ENCODE measurements at regions not wholly inside any gene's neighbourhood (a gene's known extent, or its start where the extent isn't known, plus 50 kb on each side); places are given as distances from the start of the nearest gene placed in this dataset.

DNA sequence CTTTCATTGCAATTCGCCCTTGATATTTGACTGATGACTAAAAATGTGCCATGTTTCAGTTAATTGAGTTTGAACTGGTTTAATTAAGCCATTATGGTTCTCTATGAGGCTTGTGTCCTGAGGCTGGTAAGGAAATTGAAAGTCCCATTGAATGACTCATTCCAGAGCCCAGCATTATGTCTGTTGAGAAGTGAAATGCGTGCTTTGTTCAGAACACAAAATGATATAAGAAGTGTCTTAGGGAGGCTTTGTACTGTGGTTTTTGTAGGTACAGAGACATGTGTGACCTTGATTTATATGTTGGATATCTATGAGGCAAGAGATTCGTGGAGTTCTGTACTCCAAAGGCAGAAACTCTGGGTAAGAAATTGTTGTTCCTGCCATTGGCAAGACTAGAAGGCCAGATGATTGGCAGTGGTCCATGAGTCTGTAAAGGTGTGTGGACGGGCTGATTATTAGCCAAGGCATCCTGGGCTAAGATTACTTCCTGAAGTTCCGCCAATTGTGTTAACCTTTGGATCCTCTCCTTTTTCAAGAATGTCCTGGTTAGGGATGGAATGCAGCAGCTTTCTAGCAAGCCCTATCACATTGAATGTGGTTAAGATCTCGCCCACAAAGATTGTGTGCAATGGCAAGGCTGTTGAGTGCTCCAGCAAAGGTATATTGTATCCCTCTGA is 103.7 kb downstream of the NPIPB5 start:
- no peak for TF ChIP-seq POLR2AphosphoS5 (IDR thresholded peaks at IDR 0.05; ENCODE audit: low read depth, low read length)

DNA sequence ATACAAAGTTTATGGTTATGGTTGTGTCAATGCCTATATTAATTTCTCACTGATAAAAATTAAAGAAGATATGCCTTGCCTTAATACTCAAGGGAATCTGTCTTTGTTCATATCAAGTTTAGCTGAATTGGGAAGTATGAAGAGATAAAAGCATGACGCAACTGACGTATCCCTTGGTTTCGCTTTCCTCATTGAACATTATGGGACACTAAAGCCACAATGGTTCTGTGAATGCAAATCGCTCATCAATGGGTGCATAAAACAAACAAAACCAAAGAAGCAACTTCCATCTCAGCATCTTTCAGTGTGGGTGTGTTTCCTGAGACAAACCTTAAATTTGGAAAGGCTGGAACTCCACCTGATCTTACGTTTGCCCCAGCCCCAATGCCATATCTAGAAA is 108.2 kb downstream of the NPIPB5 start:
- TF ChIP-seq SIN3A (IDR thresholded peaks at IDR 0.05; ENCODE audit: borderline replicate concordance, insufficient read depth, low read length) (no peak), POLR2AphosphoS5 (IDR thresholded peaks at IDR 0.05; ENCODE audit: low read depth, low read length) (no peak), TAF1 (IDR thresholded peaks at IDR 0.05; ENCODE audit: borderline replicate concordance, insufficient read depth, low read length) (no peak), FOXP2 (optimal IDR thresholded peaks at IDR 0.05; ENCODE audit: borderline replicate concordance, extremely low read depth, extremely low read length, insufficient read depth) (no peak)
- TF ChIP-seq, protein P1, sequence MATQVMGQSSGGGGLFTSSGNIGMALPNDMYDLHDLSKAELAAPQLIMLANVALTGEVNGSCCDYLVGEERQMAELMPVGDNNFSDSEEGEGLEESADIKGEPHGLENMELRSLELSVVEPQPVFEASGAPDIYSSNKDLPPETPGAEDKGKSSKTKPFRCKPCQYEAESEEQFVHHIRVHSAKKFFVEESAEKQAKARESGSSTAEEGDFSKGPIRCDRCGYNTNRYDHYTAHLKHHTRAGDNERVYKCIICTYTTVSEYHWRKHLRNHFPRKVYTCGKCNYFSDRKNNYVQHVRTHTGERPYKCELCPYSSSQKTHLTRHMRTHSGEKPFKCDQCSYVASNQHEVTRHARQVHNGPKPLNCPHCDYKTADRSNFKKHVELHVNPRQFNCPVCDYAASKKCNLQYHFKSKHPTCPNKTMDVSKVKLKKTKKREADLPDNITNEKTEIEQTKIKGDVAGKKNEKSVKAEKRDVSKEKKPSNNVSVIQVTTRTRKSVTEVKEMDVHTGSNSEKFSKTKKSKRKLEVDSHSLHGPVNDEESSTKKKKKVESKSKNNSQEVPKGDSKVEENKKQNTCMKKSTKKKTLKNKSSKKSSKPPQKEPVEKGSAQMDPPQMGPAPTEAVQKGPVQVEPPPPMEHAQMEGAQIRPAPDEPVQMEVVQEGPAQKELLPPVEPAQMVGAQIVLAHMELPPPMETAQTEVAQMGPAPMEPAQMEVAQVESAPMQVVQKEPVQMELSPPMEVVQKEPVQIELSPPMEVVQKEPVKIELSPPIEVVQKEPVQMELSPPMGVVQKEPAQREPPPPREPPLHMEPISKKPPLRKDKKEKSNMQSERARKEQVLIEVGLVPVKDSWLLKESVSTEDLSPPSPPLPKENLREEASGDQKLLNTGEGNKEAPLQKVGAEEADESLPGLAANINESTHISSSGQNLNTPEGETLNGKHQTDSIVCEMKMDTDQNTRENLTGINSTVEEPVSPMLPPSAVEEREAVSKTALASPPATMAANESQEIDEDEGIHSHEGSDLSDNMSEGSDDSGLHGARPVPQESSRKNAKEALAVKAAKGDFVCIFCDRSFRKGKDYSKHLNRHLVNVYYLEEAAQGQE (IDR thresholded peaks at IDR 0.05; ENCODE audit: insufficient read depth in 1 of 2, low read depth in 2 of 2, low read length in 2 of 2): no peak

DNA sequence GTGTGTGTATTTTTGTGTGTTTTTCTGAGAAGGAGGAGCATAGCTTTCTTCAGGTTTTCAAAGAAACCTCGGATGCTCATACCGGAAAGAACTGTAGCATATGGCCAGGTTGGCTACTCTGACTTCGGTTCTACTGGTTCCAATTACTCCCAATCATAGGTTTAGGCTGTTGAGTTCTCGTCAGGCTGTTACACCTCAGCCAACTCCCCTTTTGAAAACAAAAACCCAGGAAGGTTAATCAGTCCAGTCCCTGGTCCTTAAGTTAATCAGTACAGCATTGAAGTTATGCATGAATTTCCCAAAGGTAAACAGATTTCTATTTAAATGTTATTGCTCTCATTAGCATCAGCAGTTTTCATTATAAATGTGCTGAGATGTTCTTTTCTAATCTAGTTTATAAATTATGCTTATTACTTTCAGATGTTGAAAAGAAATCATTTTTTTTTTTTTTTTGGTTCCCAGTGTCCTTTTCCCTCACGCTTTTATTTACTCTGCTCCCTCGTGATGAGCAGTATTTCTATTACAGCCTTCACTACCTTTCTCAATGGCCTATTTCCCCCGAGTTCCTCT is 111.0 kb downstream of the NPIPB5 start:
- TF ChIP-seq, protein P1 (IDR thresholded peaks at IDR 0.05; ENCODE audit: insufficient read depth in 1 of 2, low read depth in 2 of 2, low read length in 2 of 2): no peak
- no peak for TF ChIP-seq TAF1 (IDR thresholded peaks at IDR 0.05; ENCODE audit: borderline replicate concordance, insufficient read depth, low read length)
- TF ChIP-seq POLR2AphosphoS5 (IDR thresholded peaks at IDR 0.05; ENCODE audit: low read depth, low read length): no peak
- TF ChIP-seq FOXP2 (optimal IDR thresholded peaks at IDR 0.05; ENCODE audit: borderline replicate concordance, extremely low read depth, extremely low read length, insufficient read depth): no peak
- no peak for TF ChIP-seq SIN3A (IDR thresholded peaks at IDR 0.05; ENCODE audit: borderline replicate concordance, insufficient read depth, low read length)

DNA sequence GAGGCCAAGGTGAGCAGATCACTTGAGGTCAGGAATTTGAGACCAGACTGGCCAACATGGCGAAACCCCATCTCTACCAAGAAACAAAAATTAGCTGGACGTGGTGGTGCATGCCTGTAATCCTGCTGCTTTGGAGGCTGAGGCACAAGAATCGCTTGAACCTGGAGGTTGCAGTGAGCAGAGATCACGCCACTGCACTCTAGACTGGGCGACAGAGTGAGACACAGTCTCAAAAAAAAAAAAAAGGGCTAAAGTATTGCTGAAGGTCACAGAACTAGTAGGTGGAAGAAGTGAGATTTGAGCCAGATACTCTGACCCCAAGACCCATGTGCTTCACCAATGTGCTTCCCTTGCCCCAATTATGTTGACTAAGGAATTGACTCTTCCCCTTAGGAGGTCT is 112.0 kb downstream of the NPIPB5 start:
- TF ChIP-seq, protein P1 (IDR thresholded peaks at IDR 0.05; ENCODE audit: insufficient read depth in 1 of 2, low read depth in 2 of 2, low read length in 2 of 2): no peak
- TF ChIP-seq POLR2AphosphoS5 (IDR thresholded peaks at IDR 0.05; ENCODE audit: low read depth, low read length) (no peak), SIN3A (IDR thresholded peaks at IDR 0.05; ENCODE audit: borderline replicate concordance, insufficient read depth, low read length) (no peak), FOXP2 (optimal IDR thresholded peaks at IDR 0.05; ENCODE audit: borderline replicate concordance, extremely low read depth, extremely low read length, insufficient read depth) (no peak), TAF1 (IDR thresholded peaks at IDR 0.05; ENCODE audit: borderline replicate concordance, insufficient read depth, low read length) (no peak)

DNA sequence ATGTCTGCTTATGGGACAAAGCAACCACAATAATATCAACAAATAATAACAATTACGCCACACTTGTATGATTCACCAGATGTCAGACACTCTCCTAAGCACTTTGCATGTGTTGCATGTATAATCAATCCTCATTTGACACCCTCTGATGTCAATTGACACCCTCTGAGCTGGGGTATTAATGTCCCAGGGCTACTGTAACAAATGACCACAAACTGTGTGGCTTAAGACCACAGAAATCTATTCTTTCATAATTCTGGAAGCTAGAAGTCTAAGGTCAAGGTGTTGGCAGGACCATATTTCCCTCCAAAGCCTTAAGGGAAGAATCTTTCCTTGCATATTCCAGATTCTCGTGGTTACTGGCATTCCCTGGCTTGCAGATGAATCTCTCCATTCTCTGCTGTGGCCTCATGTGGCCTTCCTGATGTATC is 112.7 kb downstream of the NPIPB5 start:
- TF ChIP-seq, protein P1 (IDR thresholded peaks at IDR 0.05; ENCODE audit: insufficient read depth in 1 of 2, low read depth in 2 of 2, low read length in 2 of 2): no peak
- no peak for TF ChIP-seq FOXP2 (optimal IDR thresholded peaks at IDR 0.05; ENCODE audit: borderline replicate concordance, extremely low read depth, extremely low read length, insufficient read depth)
- TF ChIP-seq TAF1 (IDR thresholded peaks at IDR 0.05; ENCODE audit: borderline replicate concordance, insufficient read depth, low read length): no peak
- TF ChIP-seq POLR2AphosphoS5 (IDR thresholded peaks at IDR 0.05; ENCODE audit: low read depth, low read length): no peak
- TF ChIP-seq SIN3A (IDR thresholded peaks at IDR 0.05; ENCODE audit: borderline replicate concordance, insufficient read depth, low read length): no peak
